Astrocyte (in vitro differentiated cells and primary cell): ENCODE measurements at regions not wholly inside any gene's neighbourhood (a gene's known extent, or its start where the extent isn't known, plus 50 kb on each side); places are given as distances from the start of the nearest gene placed in this dataset.

ENCODE experiments used
- DNase-seq: peaks from one replicate; pipeline ENCODE4 v3.0.0-alpha.2; 2010; ENCODE audit warnings: low read depth
- FAIRE-seq: peaks from 2 replicates; lab custom pipeline; 2011; peaks lifted over from hg19 to GRCh38; lab: Jason Lieb, UNC
- H2AFZ ChIP-seq: 2 replicates; pipeline ENCODE4 v1.6.0; 2012; ENCODE audit warnings: low read depth, low read length, inconsistent platforms
- H3K27ac ChIP-seq: 2 replicates; pipeline ENCODE4 v1.5.1; 2011; ENCODE audit warnings: low read depth, low read length, inconsistent platforms
- H3K27me3 ChIP-seq: 2 replicates; pipeline ENCODE4 v1.6.0; 2011; ENCODE audit warnings: low read length, inconsistent platforms; ENCODE audit not compliant: insufficient read depth
- H3K36me3 ChIP-seq: 2 replicates; pipeline ENCODE4 v1.5.1; 2011; ENCODE audit warnings: low read length, inconsistent platforms; ENCODE audit not compliant: insufficient read depth
- H3K4me1 ChIP-seq: 2 replicates; pipeline ENCODE4 v1.5.1; 2011; ENCODE audit warnings: low read length, inconsistent platforms; ENCODE audit not compliant: insufficient read depth
- H3K4me2 ChIP-seq: 2 replicates; pipeline ENCODE4 v1.6.0; 2012; ENCODE audit warnings: low read length, inconsistent platforms
- H3K4me3 ChIP-seq: 2 replicates; pipeline ENCODE4 v1.5.1; 2011; ENCODE audit warnings: low read depth, mild to moderate bottlenecking, low read length, inconsistent platforms; ENCODE audit not compliant: insufficient read depth
- H3K79me2 ChIP-seq: 2 replicates; pipeline ENCODE4 v1.6.0; 2012; ENCODE audit warnings: mild to moderate bottlenecking, low read length, inconsistent platforms; ENCODE audit not compliant: insufficient read depth
- H3K9ac ChIP-seq: 2 replicates; pipeline ENCODE4 v1.6.0; 2012; ENCODE audit warnings: mild to moderate bottlenecking, low read length, inconsistent platforms
- H3K9me3 ChIP-seq: 2 replicates; pipeline ENCODE4 v1.5.1; 2012; ENCODE audit warnings: low read depth, mild to moderate bottlenecking, low read length, inconsistent platforms; ENCODE audit not compliant: insufficient read depth
- H4K20me1 ChIP-seq: 2 replicates; pipeline ENCODE4 v1.6.0; 2012; ENCODE audit warnings: low read length, inconsistent platforms; ENCODE audit not compliant: insufficient read depth
- H3K27ac Mint-ChIP-seq: one replicate; pipeline ENCODE4 v1.8.0; 2021; ENCODE audit warnings: mild to moderate bottlenecking, mixed read lengths; ENCODE audit not compliant: unreplicated experiment
- H3K27me3 Mint-ChIP-seq: one replicate; pipeline ENCODE4 v1.8.0; 2021; ENCODE audit warnings: low read depth, mixed read lengths; ENCODE audit not compliant: unreplicated experiment
- H3K36me3 Mint-ChIP-seq: one replicate; pipeline ENCODE4 v1.8.0; 2021; ENCODE audit warnings: low read depth, mixed read lengths; ENCODE audit not compliant: unreplicated experiment
- H3K4me1 Mint-ChIP-seq: one replicate; pipeline ENCODE4 v1.8.0; 2021; ENCODE audit warnings: low read depth, mixed read lengths; ENCODE audit not compliant: unreplicated experiment
- H3K4me3 Mint-ChIP-seq: one replicate; pipeline ENCODE4 v1.8.0; 2021; ENCODE audit warnings: mild to moderate bottlenecking, moderate library complexity, mixed read lengths; ENCODE audit not compliant: unreplicated experiment
- H3K9me3 Mint-ChIP-seq: one replicate; pipeline ENCODE4 v1.8.0; 2021; ENCODE audit warnings: mild to moderate bottlenecking, mixed read lengths; ENCODE audit not compliant: unreplicated experiment
- CTCF ChIP-seq: IDR thresholded peaks from 2 replicates; pipeline ENCODE4 v1.5.1; 2011; ENCODE audit warnings: low read depth, mild to moderate bottlenecking, inconsistent platforms, low read length, moderate library complexity; ENCODE audit not compliant: insufficient read depth
- EZH2 ChIP-seq: IDR thresholded peaks from 2 replicates; pipeline ENCODE4 v1.6.1; 2012; ENCODE audit warnings: mild to moderate bottlenecking, low read length, inconsistent platforms; ENCODE audit not compliant: insufficient read depth

DNA sequence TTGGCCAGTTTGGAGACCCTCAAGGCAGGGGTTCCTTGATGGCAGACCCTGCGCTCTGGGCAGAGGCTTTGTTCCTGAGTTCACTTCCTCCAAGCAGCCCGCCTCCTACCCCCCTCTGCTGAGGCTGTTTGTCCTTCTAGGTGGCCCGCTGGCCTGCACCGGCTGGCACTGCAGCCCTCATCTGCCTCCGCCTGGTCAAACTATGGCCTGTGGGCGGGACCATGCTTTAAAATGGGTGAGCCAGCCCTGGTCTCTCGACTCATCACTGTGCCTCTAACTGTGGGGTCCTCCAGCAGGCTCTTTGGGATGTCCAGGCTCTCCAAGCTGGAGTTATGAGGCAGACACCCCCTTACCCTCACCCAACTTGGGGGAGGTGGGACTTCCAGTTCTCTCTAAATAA is 78.9 kb upstream of the SLC22A11 start:
- Mint-ChIP-seq H3K36me3 (no peaks in the 10 kb centered on the region), H3K27me3 (peaks cover 56% of the 10 kb centered on the region), H3K4me1 (no peaks in the 10 kb centered on the region), H3K9me3 (peaks cover 6% of the 10 kb centered on the region), H3K27ac (no peak overlapping the region), H3K4me3 (no peak overlapping the region)
- H3K9me3 ChIP-seq: no peaks in the 10 kb centered on the region
- H3K79me2 ChIP-seq: no peaks in the 10 kb centered on the region
- no peak overlapping the region for H3K9ac ChIP-seq
- no peaks in the 10 kb centered on the region for H3K4me1 ChIP-seq
- no peaks in the 10 kb centered on the region for H3K36me3 ChIP-seq
- H3K27me3 ChIP-seq: peaks cover 25% of the 10 kb centered on the region
- TF ChIP-seq CTCF (no peak), EZH2 (no peak)
- H3K4me2 ChIP-seq: no peak overlapping the region
- DNase-seq: no peak
- no peaks in the 10 kb centered on the region for H4K20me1 ChIP-seq
- H3K27ac ChIP-seq: no peak overlapping the region
- FAIRE-seq: no peak
- H3K4me3 ChIP-seq: no peak overlapping the region
- H2AFZ ChIP-seq: no peak overlapping the region

DNA sequence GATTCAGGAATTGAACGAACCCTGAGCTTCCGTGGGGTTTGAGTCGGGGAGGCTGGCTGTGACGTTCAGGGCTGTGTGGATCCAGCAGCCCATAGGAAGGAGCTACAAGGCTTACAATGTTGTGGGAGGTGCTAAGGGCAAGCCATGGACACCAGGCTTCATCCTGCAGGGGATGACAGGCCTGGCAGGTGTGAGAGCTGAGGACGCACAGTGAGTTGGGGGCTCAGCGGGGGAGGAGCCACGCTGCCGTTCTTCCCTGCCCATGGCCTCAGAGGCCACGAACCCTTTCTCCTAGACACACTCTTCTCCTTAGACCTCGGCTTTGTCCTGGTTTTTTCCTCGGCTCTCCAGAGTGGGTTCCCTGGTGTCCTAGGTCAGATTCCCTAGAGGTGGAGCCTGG is 78.1 kb upstream of the SLC22A11 start:
- no peak for FAIRE-seq
- no peak overlapping the region for H3K4me3 ChIP-seq
- H3K4me3 Mint-ChIP-seq: no peak overlapping the region
- H3K27me3 ChIP-seq: peaks cover 25% of the 10 kb centered on the region
- no peaks in the 10 kb centered on the region for H3K79me2 ChIP-seq
- no peak overlapping the region for H3K4me2 ChIP-seq
- no peaks in the 10 kb centered on the region for H3K4me1 ChIP-seq
- no peak for DNase-seq
- no peak overlapping the region for H3K9ac ChIP-seq
- H3K27ac Mint-ChIP-seq: no peak overlapping the region
- no peaks in the 10 kb centered on the region for H3K36me3 ChIP-seq
- H3K9me3 Mint-ChIP-seq: peaks cover 6% of the 10 kb centered on the region
- H3K9me3 ChIP-seq: no peaks in the 10 kb centered on the region
- peaks cover 61% of the 10 kb centered on the region for H3K27me3 Mint-ChIP-seq
- no peak overlapping the region for H3K27ac ChIP-seq
- H3K4me1 Mint-ChIP-seq: no peaks in the 10 kb centered on the region
- no peak overlapping the region for H2AFZ ChIP-seq
- H4K20me1 ChIP-seq: no peaks in the 10 kb centered on the region
- TF ChIP-seq EZH2 (no peak), CTCF (no peak)
- H3K36me3 Mint-ChIP-seq: no peaks in the 10 kb centered on the region

- no peaks in the 10 kb centered on the region for H3K36me3 ChIP-seq
- FAIRE-seq (no peak), DNase-seq (no peak)
- H3K79me2 ChIP-seq: no peaks in the 10 kb centered on the region
- no peak overlapping the region for H2AFZ ChIP-seq
- no peaks in the 10 kb centered on the region for H3K4me1 ChIP-seq
- no peak overlapping the region for H3K4me2 ChIP-seq
- H3K9ac ChIP-seq: no peak overlapping the region
- TF ChIP-seq EZH2 (no peak), CTCF (no peak)
- H3K27me3 ChIP-seq: peaks cover 24% of the 10 kb centered on the region
- Mint-ChIP-seq H3K9me3 (peaks cover 3% of the 10 kb centered on the region), H3K4me1 (no peaks in the 10 kb centered on the region), H3K36me3 (no peaks in the 10 kb centered on the region), H3K27ac (no peak overlapping the region), H3K4me3 (no peak overlapping the region), H3K27me3 (peaks cover 47% of the 10 kb centered on the region)
- H3K27ac ChIP-seq: no peak overlapping the region
- H3K9me3 ChIP-seq: no peaks in the 10 kb centered on the region
- no peaks in the 10 kb centered on the region for H4K20me1 ChIP-seq
- no peak overlapping the region for H3K4me3 ChIP-seq
These were observed 73.2 kb upstream of the SLC22A11 start for GRCh38 chr11:64482588-64482987.
